Left colon (tissue), 2 donors: ENCODE measurements at regions not wholly inside any gene's neighbourhood (a gene's known extent, or its start where the extent isn't known, plus 50 kb on each side); places are given as distances from the start of the nearest gene placed in this dataset.
"Not testable (repeated sequence)": the region's sequence is repeated elsewhere in the genome, so short reads cannot be mapped to it uniquely, and the experiment has no call there.

Source experiments
- ATAC-seq: fragments of 200-7000 bp; cut with Tn5 transposase; one replicate; pipeline ENCODE4 v1.9.1; 2020; ENCODE audit warnings: mild to moderate bottlenecking, moderate library complexity
- DNase-seq, 2 donors: peaks; one replicate each; pipeline ENCODE4 v3.0.0-alpha.2; 2020
- intact Hi-C, 2 donors: fragments of 100-400 bp; cut with DNase I in 1 of 2; cut with micrococcal nuclease in 1 of 2; formaldehyde crosslinking; loops; one replicate each; pipeline versions ENCODE4 v1.11.2 to v1.14.0; 2022; cut with DNase I, micrococcal nuclease
- donor health status: DM: no; HTN: no; CAD: no.
- donor health status: DM: yes; HTN: yes; CAD: no.

- DNase-seq, intact Hi-C loops: not testable (repeated sequence)
- peak; percentile 26 for ATAC-seq
Observed at GRCh38 chr14:105696388-105696787, 170.0 kb downstream of the TMEM121 start.

- DNase-seq, intact Hi-C loops, ATAC-seq: not testable (repeated sequence)
Observed at GRCh38 chr14:105697414-105697813, 171.0 kb downstream of the TMEM121 start.

- intact Hi-C loops, ATAC-seq, DNase-seq: not testable (repeated sequence)
Observed at GRCh38 chr14:105697955-105698354, 171.6 kb downstream of the TMEM121 start.

GRCh38 chr14:105698940-105699556, 172.7 kb downstream of the TMEM121 start:
- intact Hi-C loops: not testable (repeated sequence)

GRCh38 chr14:105699706-105700105, 173.3 kb downstream of the TMEM121 start:
- DNase-seq: not testable (repeated sequence)

More at GRCh38 chr14:105698940-105699556, 172.7 kb downstream of the TMEM121 start:
- ATAC-seq: peak; percentile 28
- not testable (repeated sequence) for DNase-seq

GRCh38 chr14:105700146-105700545, 173.8 kb downstream of the TMEM121 start:
- DNase-seq, ATAC-seq: not testable (repeated sequence)
- intact Hi-C loops: loop anchor here (5.0 to 10.0 kb wide), 2 partner anchors 115 to 118 kb away; no protein-coding TSS in a partner anchor

More at GRCh38 chr14:105699706-105700105, 173.3 kb downstream of the TMEM121 start:
- intact Hi-C loops: loop anchor here (5.0 to 10.0 kb wide), 2 partner anchors 115 to 117 kb away; no protein-coding TSS in a partner anchor
- ATAC-seq: not testable (repeated sequence)

GRCh38 chr14:105700622-105701288, 174.4 kb downstream of the TMEM121 start:
- no peak for ATAC-seq
- intact Hi-C loops: loop anchor here (5.0 to 10.0 kb wide), 2 partner anchors 116 to 118 kb away; no protein-coding TSS in a partner anchor
- no peak for DNase-seq

- intact Hi-C loops: loop anchor here (5.0 to 10.0 kb wide), 2 partner anchors 117 to 119 kb away; no protein-coding TSS in a partner anchor
- no peak for ATAC-seq
- no peak for DNase-seq
Observed at GRCh38 chr14:105701456-105702274, 175.3 kb downstream of the TMEM121 start.

- ATAC-seq (no peak), DNase-seq (no peak)
- intact Hi-C loops: loop anchor here (5.0 to 10.0 kb wide), 2 partner anchors 118 to 120 kb away; no protein-coding TSS in a partner anchor
Observed at GRCh38 chr14:105702275-105702817, 176.0 kb downstream of the TMEM121 start.

- intact Hi-C loops: loop anchor here (5.0 to 10.0 kb wide), 2 partner anchors 118 to 121 kb away; no protein-coding TSS in a partner anchor
- DNase-seq, ATAC-seq: not testable (repeated sequence)
Observed at GRCh38 chr14:105703044-105703665, 176.8 kb downstream of the TMEM121 start.

GRCh38 chr14:105704091-105704490, 177.7 kb downstream of the TMEM121 start:
- intact Hi-C loops: loop anchor here (5.0 to 10.0 kb wide), 2 partner anchors 119 to 122 kb away; no protein-coding TSS in a partner anchor
- DNase-seq, ATAC-seq: not testable (repeated sequence)

- ATAC-seq, DNase-seq: not testable (repeated sequence)
- intact Hi-C loops: loop anchor here (5.0 to 10.0 kb wide), 2 partner anchors 120 to 122 kb away; no protein-coding TSS in a partner anchor
Observed at GRCh38 chr14:105704492-105704891, 178.1 kb downstream of the TMEM121 start.

- DNase-seq, ATAC-seq: not testable (repeated sequence)
- intact Hi-C loops: loop anchor here in 1 of 2 donors (10.0 kb wide), 1 partner anchor 121 kb away; no protein-coding TSS in a partner anchor
Observed at GRCh38 chr14:105705512-105705861, 179.1 kb downstream of the TMEM121 start.

- intact Hi-C loops: loop anchor here in 1 of 2 donors (10.0 kb wide), 1 partner anchor 121 kb away; no protein-coding TSS in a partner anchor
Observed at GRCh38 chr14:105705862-105706700, 179.7 kb downstream of the TMEM121 start.

GRCh38 chr14:105706701-105707019, 180.3 kb downstream of the TMEM121 start:
- DNase-seq, ATAC-seq: not testable (repeated sequence)
- intact Hi-C loops: loop anchor here in 1 of 2 donors (10.0 kb wide), 1 partner anchor 122 kb away; no protein-coding TSS in a partner anchor

More at GRCh38 chr14:105705862-105706700, 179.7 kb downstream of the TMEM121 start:
- DNase-seq (peak in 1 of 2 donors; percentile 58), ATAC-seq (peak; percentile 35)

- ATAC-seq: peak; percentile 31
- DNase-seq: not testable (repeated sequence)
- intact Hi-C loops: loop anchor here in 1 of 2 donors (10.0 kb wide), 1 partner anchor 122 kb away; no protein-coding TSS in a partner anchor
Observed at GRCh38 chr14:105707099-105707498, 180.7 kb downstream of the TMEM121 start.
